ENCODE measurements at regions not wholly inside any gene's neighbourhood (a gene's known extent, or its start where the extent isn't known, plus 50 kb on each side); places are given as distances from the start of the nearest gene placed in this dataset.
"Not testable (repeated sequence)": the region's sequence is repeated elsewhere in the genome, so short reads cannot be mapped to it uniquely, and the experiment has no call there.

DNA sequence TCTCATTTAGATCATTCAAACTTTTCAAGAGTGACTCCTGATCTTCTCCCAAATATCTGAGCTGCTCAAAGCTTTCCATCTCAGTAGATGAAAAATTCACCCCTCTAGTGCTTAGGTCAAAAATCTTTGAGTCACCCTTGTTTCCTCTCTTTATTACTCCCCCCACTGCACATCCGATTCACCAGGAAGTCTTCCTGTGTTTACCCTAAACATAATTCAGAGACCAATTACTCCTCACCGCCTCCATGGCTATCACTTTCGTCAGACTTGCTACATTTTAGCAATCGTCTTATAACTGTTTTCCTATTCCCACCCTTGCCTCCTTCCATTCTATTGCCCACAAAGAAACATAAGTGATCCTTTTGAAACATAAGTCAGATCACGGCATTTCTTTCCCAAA is 94.8 kb downstream of the SPDYE17 start:
- H3K27me3 Mint-ChIP-seq (ENCODE audit: low read depth); H3K27ac Mint-ChIP-seq; CTCF ChIA-PET; DNase-seq (ENCODE audit: low spot score); H3K36me3 Mint-ChIP-seq; ATAC-seq; H3K4me1 Mint-ChIP-seq; H3K9me3 Mint-ChIP-seq; POLR2A ChIA-PET; H3K4me3 Mint-ChIP-seq: not testable (repeated sequence)

- ATAC-seq; H3K36me3 Mint-ChIP-seq; H3K4me3 Mint-ChIP-seq; H3K27ac Mint-ChIP-seq; H3K9me3 Mint-ChIP-seq; H3K27me3 Mint-ChIP-seq (ENCODE audit: low read depth); CTCF ChIA-PET; POLR2A ChIA-PET; H3K4me1 Mint-ChIP-seq; DNase-seq (ENCODE audit: low spot score): not testable (repeated sequence)
Measured at GRCh38 chr7:76936346-76936745, 95.8 kb downstream of the SPDYE17 start.

DNA sequence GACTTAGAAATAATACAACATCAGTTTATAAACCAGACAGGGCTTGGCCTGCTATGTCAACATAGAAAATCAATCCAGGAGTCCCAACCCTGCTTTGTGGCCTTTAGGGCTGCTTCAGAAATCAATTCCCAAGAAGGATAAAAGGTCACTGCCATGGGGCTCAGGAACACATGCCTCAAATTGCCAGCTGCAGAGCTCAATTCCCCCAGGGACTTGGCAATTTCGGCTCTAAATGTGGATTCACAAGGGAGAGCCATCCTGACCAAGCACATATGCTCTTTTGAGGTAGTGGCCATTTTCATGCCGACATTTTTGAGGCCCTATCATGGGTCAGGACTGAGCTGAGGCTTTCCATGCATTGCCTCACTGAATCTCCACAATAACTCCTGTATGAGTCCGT is 97.5 kb downstream of the SPDYE17 start:
- CTCF ChIA-PET; H3K27ac Mint-ChIP-seq; H3K4me1 Mint-ChIP-seq; ATAC-seq; H3K9me3 Mint-ChIP-seq; H3K4me3 Mint-ChIP-seq; H3K27me3 Mint-ChIP-seq (ENCODE audit: low read depth); H3K36me3 Mint-ChIP-seq; POLR2A ChIA-PET; DNase-seq (ENCODE audit: low spot score): not testable (repeated sequence)

- H3K27ac Mint-ChIP-seq; POLR2A ChIA-PET; DNase-seq (ENCODE audit: low spot score); H3K27me3 Mint-ChIP-seq (ENCODE audit: low read depth); H3K36me3 Mint-ChIP-seq; H3K9me3 Mint-ChIP-seq; ATAC-seq; CTCF ChIA-PET; H3K4me3 Mint-ChIP-seq: not testable (repeated sequence)
- H3K4me1 Mint-ChIP-seq = peaks cover 16% of the 10 kb centered on the region
Measured at GRCh38 chr7:76932957-76933356, 99.2 kb downstream of the SPDYE17 start.

- H3K4me3 Mint-ChIP-seq; H3K9me3 Mint-ChIP-seq; ATAC-seq; H3K36me3 Mint-ChIP-seq; H3K27ac Mint-ChIP-seq; H3K27me3 Mint-ChIP-seq (ENCODE audit: low read depth); DNase-seq (ENCODE audit: low spot score); CTCF ChIA-PET; POLR2A ChIA-PET: not testable (repeated sequence)
- peaks cover 13% of the 10 kb centered on the region for H3K4me1 Mint-ChIP-seq
Measured at GRCh38 chr7:76931441-76931840, 100.7 kb downstream of the SPDYE17 start.

DNA sequence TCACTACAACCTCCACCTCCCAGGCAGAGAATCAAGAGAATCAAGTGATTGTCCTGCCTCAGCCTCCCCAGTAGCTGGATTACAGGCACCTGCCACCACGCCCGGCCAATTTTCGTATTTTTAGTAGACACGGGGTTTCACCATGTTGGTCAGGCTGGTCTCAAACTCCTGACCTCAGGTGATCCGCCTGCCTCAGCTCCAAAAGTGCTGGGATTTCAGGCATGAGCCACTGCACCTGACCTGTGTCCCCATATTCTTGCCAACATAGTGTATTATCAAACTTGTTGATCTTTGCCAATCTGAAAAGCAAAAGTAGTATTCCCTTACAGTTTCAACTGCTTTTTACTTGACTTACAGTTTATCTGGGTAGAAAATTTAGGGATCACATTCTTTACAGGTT is 101.7 kb downstream of the SPDYE17 start:
- CTCF ChIA-PET = not testable (repeated sequence)

GRCh38 chr7:76928751-76929150 is 103.4 kb downstream of the SPDYE17 start:
- H3K36me3 Mint-ChIP-seq; H3K9me3 Mint-ChIP-seq; CTCF ChIA-PET; ATAC-seq; H3K27me3 Mint-ChIP-seq (ENCODE audit: low read depth); POLR2A ChIA-PET; H3K4me3 Mint-ChIP-seq; DNase-seq (ENCODE audit: low spot score); H3K27ac Mint-ChIP-seq: not testable (repeated sequence)
- H3K4me1 Mint-ChIP-seq = peaks cover 13% of the 10 kb centered on the region

More for the DNA sequence above, 101.7 kb downstream of the SPDYE17 start:
- DNase-seq (ENCODE audit: low spot score); H3K27ac Mint-ChIP-seq; H3K36me3 Mint-ChIP-seq; H3K9me3 Mint-ChIP-seq; H3K27me3 Mint-ChIP-seq (ENCODE audit: low read depth); H3K4me3 Mint-ChIP-seq; POLR2A ChIA-PET; ATAC-seq: not testable (repeated sequence)
- peaks cover 13% of the 10 kb centered on the region for H3K4me1 Mint-ChIP-seq

DNA sequence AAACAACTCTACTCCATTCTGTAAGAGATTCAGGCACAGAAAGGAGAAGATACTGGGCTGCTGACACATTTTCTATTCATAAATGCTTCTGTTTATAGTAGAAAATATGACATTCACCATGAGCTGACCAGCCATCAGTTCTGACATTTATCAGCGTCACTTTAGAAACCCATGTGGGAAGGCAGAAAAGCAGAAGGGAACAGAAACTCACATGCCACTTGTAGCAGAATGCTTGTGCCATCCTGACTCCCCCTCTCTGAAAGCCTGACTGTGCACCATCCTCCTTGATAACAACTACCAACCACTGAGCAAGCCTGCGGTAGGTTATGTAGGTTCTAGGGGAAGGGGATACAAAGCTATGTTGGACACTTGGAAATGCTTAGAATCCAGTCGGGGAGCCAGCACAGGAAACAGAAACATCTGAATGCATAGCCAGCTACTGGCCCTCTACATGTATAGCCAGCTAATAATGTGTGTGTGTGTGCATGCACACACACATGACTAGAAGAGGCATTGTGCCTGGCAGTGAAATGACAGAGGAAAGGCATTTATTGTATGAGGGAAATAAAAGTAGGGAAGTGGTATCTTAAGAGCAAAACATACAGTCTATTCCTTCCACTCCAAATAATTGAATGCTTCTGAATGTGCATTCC is 104.3 kb downstream of the SPDYE17 start:
- H3K4me1 Mint-ChIP-seq = peaks cover 13% of the 10 kb centered on the region
- H3K4me3 Mint-ChIP-seq; H3K27ac Mint-ChIP-seq; H3K36me3 Mint-ChIP-seq; H3K9me3 Mint-ChIP-seq; DNase-seq (ENCODE audit: low spot score); POLR2A ChIA-PET; H3K27me3 Mint-ChIP-seq (ENCODE audit: low read depth); CTCF ChIA-PET; ATAC-seq: not testable (repeated sequence)

- CTCF ChIA-PET = not testable (repeated sequence)
Measured at GRCh38 chr7:76926416-76926815, 105.7 kb downstream of the SPDYE17 start.

DNA sequence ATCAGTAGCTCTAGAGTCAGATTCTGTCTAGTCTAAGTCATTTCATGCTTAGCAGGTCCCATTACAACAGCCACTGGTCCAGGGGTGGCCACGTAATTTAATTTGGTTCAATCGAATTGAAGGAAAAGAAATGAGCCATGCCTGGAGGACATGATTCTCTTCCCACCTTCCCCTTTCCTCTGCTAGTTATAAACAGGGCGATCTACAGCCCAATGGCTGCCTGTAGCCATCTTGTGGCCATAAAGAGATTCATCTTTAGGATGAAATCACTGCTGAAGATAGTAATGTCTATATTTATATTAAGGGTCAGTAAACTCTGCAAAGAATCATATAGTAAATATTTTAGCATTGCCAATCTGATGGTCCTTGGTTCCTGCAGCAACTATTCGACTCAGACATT is 107.4 kb downstream of the SPDYE17 start:
- DNase-seq (ENCODE audit: low spot score); CTCF ChIA-PET; H3K27ac Mint-ChIP-seq; H3K36me3 Mint-ChIP-seq; H3K27me3 Mint-ChIP-seq (ENCODE audit: low read depth); POLR2A ChIA-PET; H3K4me3 Mint-ChIP-seq; H3K9me3 Mint-ChIP-seq: not testable (repeated sequence)
- peaks cover 16% of the 10 kb centered on the region for H3K4me1 Mint-ChIP-seq
- peak; percentile 74 for ATAC-seq

More at GRCh38 chr7:76926416-76926815, 105.7 kb downstream of the SPDYE17 start:
- H3K36me3 Mint-ChIP-seq; H3K27ac Mint-ChIP-seq; H3K27me3 Mint-ChIP-seq (ENCODE audit: low read depth); POLR2A ChIA-PET; H3K9me3 Mint-ChIP-seq; H3K4me3 Mint-ChIP-seq; DNase-seq (ENCODE audit: low spot score); ATAC-seq: not testable (repeated sequence)
- H3K4me1 Mint-ChIP-seq = peaks cover 14% of the 10 kb centered on the region

DNA sequence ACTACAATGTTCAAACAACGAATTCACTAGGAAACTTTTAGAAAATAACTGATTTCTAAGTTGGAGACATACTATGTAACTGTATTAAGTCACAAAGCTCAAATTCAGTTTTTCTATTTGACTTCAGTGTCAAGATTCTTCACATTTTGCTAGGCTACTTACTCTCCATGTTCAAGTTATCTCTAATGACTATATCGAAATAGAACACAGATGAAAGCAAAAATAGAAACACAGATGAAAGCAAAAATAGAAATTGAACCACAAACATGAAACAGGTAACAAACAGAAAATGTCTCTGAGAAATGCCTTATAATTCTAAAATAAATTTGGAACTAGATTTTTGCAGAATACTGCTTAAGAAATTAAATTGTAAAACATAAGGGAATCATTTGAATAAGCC is 113.5 kb downstream of the SPDYE17 start:
- H3K27ac Mint-ChIP-seq; POLR2A ChIA-PET; H3K27me3 Mint-ChIP-seq (ENCODE audit: low read depth); DNase-seq (ENCODE audit: low spot score); H3K4me1 Mint-ChIP-seq; H3K9me3 Mint-ChIP-seq; CTCF ChIA-PET; H3K4me3 Mint-ChIP-seq; H3K36me3 Mint-ChIP-seq; ATAC-seq: not testable (repeated sequence)

DNA sequence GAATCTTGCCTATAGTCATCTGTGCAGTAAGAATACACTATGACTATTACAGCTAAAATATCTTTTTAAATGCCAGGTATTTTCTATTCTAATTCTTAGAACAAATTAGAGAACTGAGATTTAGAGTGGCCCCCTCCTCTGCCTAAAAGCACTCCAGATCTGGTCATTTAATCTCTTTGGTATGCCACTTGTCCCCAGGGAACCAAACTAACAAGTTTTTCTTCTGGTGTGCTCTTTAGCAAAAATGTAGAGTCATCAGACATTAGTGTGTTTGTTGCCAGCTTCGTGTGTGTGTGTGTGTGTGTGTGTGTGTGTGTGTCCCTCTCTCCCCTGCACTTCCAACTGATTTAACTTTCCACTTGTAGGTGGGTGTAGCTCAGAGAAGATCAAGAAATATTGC is 117.8 kb downstream of the SPDYE17 start:
- DNase-seq (ENCODE audit: low spot score); H3K4me3 Mint-ChIP-seq; CTCF ChIA-PET; POLR2A ChIA-PET; H3K36me3 Mint-ChIP-seq; H3K27ac Mint-ChIP-seq; H3K9me3 Mint-ChIP-seq; ATAC-seq; H3K27me3 Mint-ChIP-seq (ENCODE audit: low read depth): not testable (repeated sequence)
- peaks cover 13% of the 10 kb centered on the region for H3K4me1 Mint-ChIP-seq

DNA sequence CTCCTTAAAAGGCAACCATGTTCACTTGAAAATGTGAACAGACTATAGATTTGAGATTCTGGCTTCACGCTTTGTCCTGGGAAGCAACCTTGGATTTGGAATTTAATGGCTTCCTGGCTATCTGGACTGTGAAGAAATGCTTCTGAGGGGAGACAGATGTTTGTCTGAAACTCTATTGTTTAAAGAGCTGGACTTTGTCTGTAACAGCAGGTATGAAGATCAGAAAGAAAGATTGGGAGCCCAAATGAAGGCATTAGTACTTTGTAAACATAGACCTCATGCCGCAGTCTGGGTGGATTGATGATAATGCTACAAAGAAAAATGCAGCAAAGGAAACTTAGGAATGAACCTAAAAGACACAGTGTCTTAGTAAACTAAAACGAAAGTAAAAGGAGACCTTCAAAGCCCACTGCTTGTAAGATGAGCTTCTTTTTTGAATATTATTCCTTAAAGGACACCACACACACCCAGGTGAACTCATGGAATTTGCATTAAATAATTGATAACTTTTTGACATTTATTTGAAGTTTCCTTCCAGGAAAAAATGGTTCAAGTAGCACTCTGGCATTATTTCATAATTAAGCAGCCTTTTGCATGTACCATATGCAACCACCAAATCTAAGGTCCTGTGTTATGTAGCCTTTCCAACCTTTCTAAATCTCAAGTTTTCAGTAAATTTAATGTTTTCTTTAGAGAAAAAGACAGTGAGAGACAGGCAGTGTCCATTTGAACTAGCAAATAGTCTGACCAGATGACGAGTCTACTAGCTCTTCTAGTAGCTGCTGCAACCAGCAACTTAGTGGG is 119.9 kb downstream of the SPDYE17 start:
- H3K27ac Mint-ChIP-seq; DNase-seq (ENCODE audit: low spot score); H3K4me3 Mint-ChIP-seq; H3K9me3 Mint-ChIP-seq; H3K27me3 Mint-ChIP-seq (ENCODE audit: low read depth); H3K36me3 Mint-ChIP-seq; POLR2A ChIA-PET; CTCF ChIA-PET; ATAC-seq: not testable (repeated sequence)
- H3K4me1 Mint-ChIP-seq = peaks cover 15% of the 10 kb centered on the region

Data from WTC11 (cell line).